ENCODE measurements at regions not wholly inside any gene's neighbourhood (a gene's known extent, or its start where the extent isn't known, plus 50 kb on each side); places are given as distances from the start of the nearest gene placed in this dataset.

- TF ChIP-seq CTCF (conservative IDR thresholded peaks at IDR 0.05; ENCODE audit: low read length) = no peak
- TF ChIP-seq EZH2phosphoT487 (IDR thresholded peaks at IDR 0.05; ENCODE audit: borderline replicate concordance) = no peak
These were observed 673.7 kb upstream of the CCDC54 start for GRCh38 chr3:106703524-106703923.
